Natural killer cell (primary cell): ENCODE measurements at regions not wholly inside any gene's neighbourhood (a gene's known extent, or its start where the extent isn't known, plus 50 kb on each side); places are given as distances from the start of the nearest gene placed in this dataset.

ENCODE experiments used
- ATAC-seq, 3 donors: fragments of 150-1000 bp in 2 of 3; fragments of 200-7000 bp in 1 of 3; cut with Tn5 transposase; 1 replicate in 1 of 3; 2 replicates in 2 of 3; pipeline ENCODE4 v1.10.0; 2021; ENCODE audit warnings: mild to moderate bottlenecking in 2 of 3, moderate library complexity in 2 of 3
- DNase-seq, 2 donors: peaks; one replicate each; pipeline versions ENCODE4 v3.0.0 to v3.0.0-alpha.2; 2013 to 2021; ENCODE audit warnings: mixed read lengths in 1 of 2
- H3K27ac ChIP-seq: one replicate; pipeline ENCODE4 v1.5.1; 2013; ENCODE audit warnings: mild to moderate bottlenecking, low read length
- H3K27me3 ChIP-seq: one replicate; pipeline ENCODE4 v1.6.1; 2013; ENCODE audit warnings: low read length; ENCODE audit not compliant: control insufficient read depth, insufficient read depth
- H3K36me3 ChIP-seq: one replicate; pipeline ENCODE4 v1.6.1; 2013; ENCODE audit warnings: low read length; ENCODE audit not compliant: control insufficient read depth, insufficient read depth
- H3K4me1 ChIP-seq: one replicate; pipeline ENCODE4 v1.6.1; 2013; ENCODE audit warnings: low read length; ENCODE audit not compliant: control insufficient read depth, insufficient read depth
- H3K4me3 ChIP-seq: one replicate; pipeline ENCODE4 v1.5.1; 2013; ENCODE audit warnings: low read length
- H3K9me3 ChIP-seq: one replicate; pipeline ENCODE4 v1.6.1; 2013; ENCODE audit warnings: low read length; ENCODE audit not compliant: control insufficient read depth, insufficient read depth
- H3K27ac Mint-ChIP-seq, 2 donors: one replicate each; pipeline ENCODE4 v1.8.0; 2022; ENCODE audit warnings: mild to moderate bottlenecking in 2 of 2, mixed read lengths in 2 of 2, moderate library complexity in 1 of 2
- H3K27me3 Mint-ChIP-seq, 2 donors: one replicate each; pipeline ENCODE4 v1.8.0; 2022; ENCODE audit warnings: low read depth in 2 of 2, mixed read lengths in 2 of 2
- H3K36me3 Mint-ChIP-seq: one replicate; pipeline ENCODE4 v1.8.0; 2022; ENCODE audit warnings: mixed read lengths
- H3K4me1 Mint-ChIP-seq, 2 donors: one replicate each; pipeline ENCODE4 v1.8.0; 2022; ENCODE audit warnings: mixed read lengths in 2 of 2
- H3K4me3 Mint-ChIP-seq: one replicate; pipeline ENCODE4 v1.8.0; 2022; ENCODE audit warnings: mild to moderate bottlenecking, moderate library complexity, mixed read lengths
- H3K9me3 Mint-ChIP-seq, 2 donors: one replicate each; pipeline ENCODE4 v1.8.0; 2022; ENCODE audit warnings: mixed read lengths in 2 of 2
- CTCF ChIP-seq: fragments of 200-600 bp; IDR thresholded peaks from one replicate; pipeline ENCODE4 v1.8.0; 2022; ENCODE audit warnings: antibody characterized with exemption
- WGBS: methylation state at CpG from one replicate; pipeline ENCODE4 v1.1.7; 2013; ENCODE audit warnings: missing lambda C conversion rate; ENCODE audit not compliant: insufficient coverage; 5-methylcytosine and 5-hydroxymethylcytosine counted together
- intact Hi-C: fragments of 100-400 bp; cut with micrococcal nuclease; formaldehyde crosslinking; loops from one replicate; pipeline ENCODE4 v1.14.2; 2022

- Mint-ChIP-seq H3K4me3 (no peak overlapping the region), H3K9me3 (peaks cover 0 to 9% of the 10 kb centered on the region in 2 donors), H3K36me3 (no peaks in the 10 kb centered on the region), H3K27ac (no peak overlapping the region), H3K27me3 (no peaks in the 10 kb centered on the region), H3K4me1 (no peaks in the 10 kb centered on the region)
- no peak for DNase-seq
- Histone ChIP-seq H3K4me3 (no peak overlapping the region), H3K36me3 (no peaks in the 10 kb centered on the region), H3K27ac (no peak overlapping the region), H3K4me1 (no peaks in the 10 kb centered on the region), H3K9me3 (peaks cover 9% of the 10 kb centered on the region), H3K27me3 (no peaks in the 10 kb centered on the region)
- 57% methylated on average over 8 of the region's 8 CpGs for WGBS
- no peak for ATAC-seq
- intact Hi-C loops: no loop called here
- no peak for TF ChIP-seq CTCF
These were observed 1034.8 kb upstream of the RBFOX1 start for GRCh38 chr16:6297666-6298410.

- 100% methylated on average over 2 of the region's 2 CpGs for WGBS
- Histone ChIP-seq H3K4me3 (no peak overlapping the region), H3K27me3 (no peaks in the 10 kb centered on the region), H3K27ac (no peak overlapping the region), H3K36me3 (no peaks in the 10 kb centered on the region), H3K4me1 (no peaks in the 10 kb centered on the region), H3K9me3 (peaks cover 4% of the 10 kb centered on the region)
- Mint-ChIP-seq H3K9me3 (peaks cover 4 to 9% of the 10 kb centered on the region in 2 donors), H3K27ac (no peak overlapping the region), H3K36me3 (no peaks in the 10 kb centered on the region), H3K27me3 (no peaks in the 10 kb centered on the region), H3K4me3 (no peak overlapping the region), H3K4me1 (no peaks in the 10 kb centered on the region)
- TF ChIP-seq CTCF: no peak
- intact Hi-C loops: no loop called here
- no peak for DNase-seq
- no peak for ATAC-seq
These were observed 1046.5 kb upstream of the RBFOX1 start for GRCh38 chr16:6286176-6286575.

GRCh38 chr16:6284731-6285130 is 1047.9 kb upstream of the RBFOX1 start:
- Histone ChIP-seq H3K36me3 (no peaks in the 10 kb centered on the region), H3K4me3 (no peak overlapping the region), H3K4me1 (no peaks in the 10 kb centered on the region), H3K27ac (no peak overlapping the region), H3K27me3 (no peaks in the 10 kb centered on the region), H3K9me3 (peaks cover 4% of the 10 kb centered on the region)
- TF ChIP-seq CTCF: no peak
- ATAC-seq (no peak), DNase-seq (no peak)
- peaks cover 2 to 7% of the 10 kb centered on the region in 2 donors for H3K9me3 Mint-ChIP-seq
- 56% methylated on average over 7 of the region's 7 CpGs for WGBS
- H3K36me3 Mint-ChIP-seq: no peaks in the 10 kb centered on the region
- H3K27me3 Mint-ChIP-seq: no peaks in the 10 kb centered on the region
- H3K27ac Mint-ChIP-seq: no peak overlapping the region
- no peaks in the 10 kb centered on the region for H3K4me1 Mint-ChIP-seq
- intact Hi-C loops: no loop called here
- no peak overlapping the region for H3K4me3 Mint-ChIP-seq

- no peaks in the 10 kb centered on the region for H3K36me3 ChIP-seq
- H3K4me3 Mint-ChIP-seq: no peak overlapping the region
- peaks cover 2% of the 10 kb centered on the region for H3K9me3 ChIP-seq
- WGBS: 100% methylated on average over 1 of the region's 1 CpG
- no peak for ATAC-seq
- no peak overlapping the region for H3K27ac ChIP-seq
- H3K4me3 ChIP-seq: no peak overlapping the region
- H3K36me3 Mint-ChIP-seq: no peaks in the 10 kb centered on the region
- H3K27me3 ChIP-seq: no peaks in the 10 kb centered on the region
- intact Hi-C loops: no loop called here
- no peaks in the 10 kb centered on the region for H3K4me1 Mint-ChIP-seq
- H3K4me1 ChIP-seq: no peaks in the 10 kb centered on the region
- H3K27ac Mint-ChIP-seq: no peak overlapping the region
- no peak for DNase-seq
- no peaks in the 10 kb centered on the region for H3K27me3 Mint-ChIP-seq
- H3K9me3 Mint-ChIP-seq: peaks cover 0 to 2% of the 10 kb centered on the region in 2 donors
- TF ChIP-seq CTCF: no peak
These were observed 1050.7 kb upstream of the RBFOX1 start for GRCh38 chr16:6281994-6282393.
